Brain microvascular endothelial cell (primary cell): ENCODE measurements at regions not wholly inside any gene's neighbourhood (a gene's known extent, or its start where the extent isn't known, plus 50 kb on each side); places are given as distances from the start of the nearest gene placed in this dataset.

Source experiments
- DNase-seq: peaks from one replicate; pipeline ENCODE4 v3.0.0-alpha.2; 2020
- H3K27ac ChIP-seq: fragments of 250-450 bp; sonication (Bioruptor Pico); 2 replicates; pipeline ENCODE4 v1.5.1; 2020; ENCODE audit warnings: mild to moderate bottlenecking, moderate library complexity
- H3K27me3 ChIP-seq: fragments of 250-450 bp; sonication (Bioruptor Pico); replicated peaks from 2 replicates; pipeline ENCODE4 v1.5.1; 2020; ENCODE audit warnings: mild to moderate bottlenecking
- H3K36me3 ChIP-seq: fragments of 250-450 bp; sonication (Bioruptor Pico); replicated peaks from 2 replicates; pipeline ENCODE4 v1.5.1; 2020; ENCODE audit warnings: mild to moderate bottlenecking
- H3K4me3 ChIP-seq: 2 replicates; pipeline ENCODE4 v1.5.1; 2011; ENCODE audit warnings: low read depth, mild to moderate bottlenecking, control low read depth, low read length, moderate library complexity
- CTCF ChIP-seq: IDR thresholded peaks from 2 replicates; pipeline ENCODE4 v1.5.1; 2011; ENCODE audit warnings: low read depth, mild to moderate bottlenecking, moderate library complexity, low read length, control low read depth, inconsistent platforms; ENCODE audit errors: missing control alignments
- in situ Hi-C: cut with HindIII; loops from 2 replicates; pipeline ENCODE4 v1.10.0; 2017; ENCODE audit warnings: low sequenced_read_pairs, low pct_ligation_motif_present

GRCh38 chr18:79598633-79599175 lies 80.9 kb upstream of the CTDP1 start:
- no peak for DNase-seq
- H3K27me3 ChIP-seq = peaks cover 16% of the 10 kb centered on the region

GRCh38 chr18:79599441-79599931 lies 80.1 kb upstream of the CTDP1 start:
- Histone ChIP-seq H3K27me3 (peaks cover 15% of the 10 kb centered on the region), H3K27ac (no peak overlapping the region), H3K4me3 (no peak overlapping the region), H3K36me3 (no peaks in the 10 kb centered on the region)
- DNase-seq = peak; percentile 15
- no peak for TF ChIP-seq CTCF
- in situ Hi-C loops = no loop called here

More at GRCh38 chr18:79598633-79599175, 80.9 kb upstream of the CTDP1 start:
- H3K4me3 ChIP-seq = no peak overlapping the region
- no peak overlapping the region for H3K27ac ChIP-seq
- H3K36me3 ChIP-seq = no peaks in the 10 kb centered on the region
- in situ Hi-C loops = no loop called here
- no peak for TF ChIP-seq CTCF

GRCh38 chr18:79600141-79600540 lies 79.5 kb upstream of the CTDP1 start:
- peaks cover 13% of the 10 kb centered on the region for H3K27me3 ChIP-seq
- no peaks in the 10 kb centered on the region for H3K36me3 ChIP-seq
- DNase-seq = no peak
- in situ Hi-C loops = no loop called here
- no peak overlapping the region for H3K4me3 ChIP-seq
- no peak for TF ChIP-seq CTCF
- no peak overlapping the region for H3K27ac ChIP-seq

GRCh38 chr18:79600596-79600995 lies 79.0 kb upstream of the CTDP1 start:
- no peak for DNase-seq
- TF ChIP-seq CTCF = no peak
- Histone ChIP-seq H3K36me3 (no peaks in the 10 kb centered on the region), H3K4me3 (no peak overlapping the region), H3K27me3 (peaks cover 13% of the 10 kb centered on the region), H3K27ac (no peak overlapping the region)
- in situ Hi-C loops = no loop called here

GRCh38 chr18:79601234-79601633 lies 78.4 kb upstream of the CTDP1 start:
- no peak overlapping the region for H3K4me3 ChIP-seq
- no peaks in the 10 kb centered on the region for H3K36me3 ChIP-seq
- peaks cover 10% of the 10 kb centered on the region for H3K27me3 ChIP-seq
- in situ Hi-C loops = no loop called here
- H3K27ac ChIP-seq = no peak overlapping the region
- no peak for DNase-seq
- TF ChIP-seq CTCF = no peak
